ENCODE measurements at regions not wholly inside any gene's neighbourhood (a gene's known extent, or its start where the extent isn't known, plus 50 kb on each side); places are given as distances from the start of the nearest gene placed in this dataset.

DNA sequence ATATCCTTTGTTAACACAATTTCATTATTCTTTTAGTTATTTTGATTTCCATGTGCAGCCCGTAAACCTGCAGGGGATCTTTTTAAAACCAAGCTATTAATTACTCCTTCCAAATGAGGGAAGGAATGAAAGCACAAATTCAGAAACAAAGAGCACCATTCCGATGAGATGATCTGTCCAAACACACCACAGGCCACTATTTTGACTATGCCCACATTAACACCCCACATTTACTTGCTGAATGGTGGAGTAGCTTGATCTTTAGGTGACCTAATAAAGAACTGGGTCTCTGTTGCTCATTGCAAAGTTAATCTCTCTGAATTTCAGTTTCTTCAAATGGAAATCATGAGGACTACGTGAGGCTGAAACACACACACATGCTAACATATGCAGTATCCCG lies 218.0 kb downstream of the IRS1 start:
- in situ Hi-C loops (cut with MboI; ENCODE audit: low sequenced_read_pairs): no loop called here

GRCh38 chr2:226581004-226581403 lies 218.6 kb downstream of the IRS1 start:
- in situ Hi-C loops (cut with MboI; ENCODE audit: low sequenced_read_pairs): no loop called here

- in situ Hi-C loops (cut with MboI; ENCODE audit: low sequenced_read_pairs): no loop called here
Observed at GRCh38 chr2:226580403-226580802, 219.2 kb downstream of the IRS1 start.

GRCh38 chr2:226579519-226579918 lies 220.1 kb downstream of the IRS1 start:
- in situ Hi-C loops (cut with MboI; ENCODE audit: low sequenced_read_pairs): no loop called here

- in situ Hi-C loops (cut with MboI; ENCODE audit: low sequenced_read_pairs): no loop called here
Observed at GRCh38 chr2:226578879-226579278, 220.7 kb downstream of the IRS1 start.

DNA sequence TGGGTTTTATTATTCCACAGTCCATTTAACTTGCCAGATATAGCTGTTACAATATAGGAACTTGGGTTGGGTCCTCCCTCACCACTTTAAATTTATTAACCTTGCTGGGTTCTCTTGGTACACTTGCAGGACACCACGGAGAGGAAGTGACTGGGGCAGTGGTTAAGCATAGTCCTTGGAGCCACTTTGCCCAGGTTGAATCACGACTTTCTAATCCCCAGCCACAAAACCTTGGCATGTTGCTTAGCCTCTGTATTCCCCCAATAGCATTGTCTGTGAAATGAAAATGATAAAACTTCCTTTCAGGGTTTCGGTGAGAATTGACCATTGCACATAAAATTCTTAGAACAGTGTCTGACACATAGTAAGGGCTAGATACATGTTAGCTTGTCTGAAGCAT lies 221.2 kb downstream of the IRS1 start:
- in situ Hi-C loops (cut with MboI; ENCODE audit: low sequenced_read_pairs): no loop called here

DNA sequence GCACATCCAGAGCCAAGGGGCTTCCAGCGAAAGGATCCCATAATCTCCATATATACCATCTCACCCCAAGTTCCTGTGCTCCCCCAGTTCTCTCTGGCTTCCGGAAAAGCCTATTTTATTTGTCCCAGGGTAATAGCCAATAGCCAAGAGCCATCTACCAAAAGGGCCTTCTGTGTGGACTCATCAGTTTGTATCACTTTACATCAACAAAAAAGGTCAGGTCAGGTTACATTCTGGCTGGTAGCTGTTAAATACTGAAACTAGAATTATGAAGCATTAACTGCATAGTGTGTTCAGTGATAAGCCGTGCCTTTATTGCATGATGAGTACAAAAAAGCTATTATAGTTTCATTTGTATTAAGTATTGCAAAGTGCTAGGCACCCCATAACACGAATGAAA lies 223.7 kb downstream of the IRS1 start:
- in situ Hi-C loops (cut with MboI; ENCODE audit: low sequenced_read_pairs): no loop called here

DNA sequence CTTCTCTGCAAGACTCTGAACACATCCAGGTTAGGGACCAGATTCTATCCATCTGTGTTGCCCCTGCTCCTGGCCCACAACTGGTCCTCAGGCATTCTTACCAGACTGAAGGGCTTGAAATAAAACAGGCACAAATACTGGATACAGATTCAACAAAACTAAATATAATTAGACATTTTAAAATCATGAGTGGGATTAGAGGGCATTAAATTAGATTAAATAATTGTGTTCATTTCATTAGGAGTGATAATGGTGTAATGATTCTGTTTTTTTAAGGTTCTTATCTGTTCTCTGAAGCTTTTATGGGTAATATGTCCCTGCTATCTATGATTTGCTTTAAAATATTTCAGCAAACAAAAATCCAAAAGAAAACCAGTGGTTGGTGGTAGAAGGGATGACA lies 226.5 kb downstream of the IRS1 start:
- in situ Hi-C loops (cut with MboI; ENCODE audit: low sequenced_read_pairs): no loop called here

DNA sequence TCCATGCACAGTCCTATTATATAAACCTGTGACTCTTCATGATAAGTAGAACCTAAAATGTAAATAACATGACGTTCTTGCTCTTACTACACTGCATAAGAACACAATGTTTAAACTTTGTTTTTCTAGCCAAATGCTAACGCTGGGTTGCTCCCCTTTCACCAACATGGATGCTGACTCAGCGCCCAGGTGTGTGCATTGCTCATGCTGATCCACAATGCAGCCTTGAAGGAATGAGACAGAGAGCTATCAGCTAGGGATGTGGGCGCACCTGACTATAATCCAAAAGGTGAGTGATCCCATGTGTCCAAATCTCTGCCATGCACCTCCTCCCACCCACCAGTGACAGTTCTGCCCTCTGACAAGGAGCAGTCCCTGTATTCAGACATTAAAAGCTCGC lies 235.0 kb downstream of the IRS1 start:
- in situ Hi-C loops (cut with MboI; ENCODE audit: low sequenced_read_pairs): no loop called here

DNA sequence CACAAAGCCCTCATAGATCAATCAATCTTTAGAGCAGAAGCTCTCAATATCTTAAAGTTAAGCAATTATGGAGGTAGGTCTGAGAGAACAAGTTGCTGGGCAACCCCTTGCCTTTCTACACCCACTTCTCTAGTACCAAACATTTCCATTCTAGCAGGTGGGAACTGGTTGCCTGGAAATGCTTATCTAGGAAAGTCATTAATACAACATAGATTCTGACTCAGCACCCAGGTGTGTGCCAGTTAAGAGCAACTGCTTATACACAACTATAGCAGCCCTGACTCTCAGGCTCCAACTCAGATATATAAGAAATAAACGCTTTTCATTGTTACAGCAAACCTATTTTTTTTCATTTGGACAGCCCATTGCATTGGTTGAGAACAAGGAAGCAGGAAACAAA lies 237.7 kb downstream of the IRS1 start:
- in situ Hi-C loops (cut with MboI; ENCODE audit: low sequenced_read_pairs): no loop called here

DNA sequence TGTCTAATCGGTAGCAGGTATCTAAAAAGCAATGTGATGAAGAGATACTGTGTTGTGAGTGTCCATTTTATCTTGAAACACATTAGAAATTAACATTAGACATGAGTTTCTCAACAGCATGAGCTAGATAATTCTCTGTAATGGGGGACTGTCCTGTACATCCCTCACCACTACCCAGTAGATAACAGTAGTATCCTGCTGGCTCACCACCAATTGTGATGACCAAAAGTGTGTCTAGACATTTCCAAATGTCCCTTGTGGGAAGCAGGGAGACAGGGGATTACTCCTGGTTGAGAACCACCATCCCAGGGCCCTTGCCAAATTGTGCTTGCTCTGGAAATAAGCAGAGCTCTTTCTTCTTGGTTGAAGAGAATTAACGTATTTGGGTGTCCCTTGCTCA lies 239.3 kb downstream of the IRS1 start:
- in situ Hi-C loops (cut with MboI; ENCODE audit: low sequenced_read_pairs): no loop called here

GRCh38 chr2:226559536-226559935 lies 240.1 kb downstream of the IRS1 start:
- in situ Hi-C loops (cut with MboI; ENCODE audit: low sequenced_read_pairs): no loop called here

- in situ Hi-C loops (cut with MboI; ENCODE audit: low sequenced_read_pairs): no loop called here
Observed at GRCh38 chr2:226558418-226558817, 241.2 kb downstream of the IRS1 start.

GRCh38 chr2:226556050-226556449 lies 243.6 kb downstream of the IRS1 start:
- in situ Hi-C loops (cut with MboI; ENCODE audit: low sequenced_read_pairs): no loop called here

DNA sequence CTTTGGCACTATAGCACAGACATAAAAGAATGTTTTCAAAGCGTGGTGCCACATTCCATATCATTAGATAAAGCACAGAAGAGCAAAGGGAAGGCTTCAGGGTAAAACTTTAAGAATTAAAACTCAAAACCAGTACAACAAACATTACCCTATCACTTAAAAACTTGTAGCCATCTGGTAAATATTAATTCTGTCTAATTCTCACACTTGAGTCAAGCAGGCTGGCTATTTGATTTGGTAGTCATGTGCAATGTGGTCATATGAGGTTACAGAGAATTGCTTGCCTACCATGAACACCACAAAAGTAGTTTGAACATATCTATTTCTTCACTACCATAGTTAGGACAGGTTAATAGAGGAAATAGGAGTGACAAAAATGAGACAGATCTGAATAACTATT lies 244.9 kb downstream of the IRS1 start:
- in situ Hi-C loops (cut with MboI; ENCODE audit: low sequenced_read_pairs): no loop called here

GRCh38 chr2:226553333-226553732 lies 246.3 kb downstream of the IRS1 start:
- in situ Hi-C loops (cut with MboI; ENCODE audit: low sequenced_read_pairs): no loop called here

DNA sequence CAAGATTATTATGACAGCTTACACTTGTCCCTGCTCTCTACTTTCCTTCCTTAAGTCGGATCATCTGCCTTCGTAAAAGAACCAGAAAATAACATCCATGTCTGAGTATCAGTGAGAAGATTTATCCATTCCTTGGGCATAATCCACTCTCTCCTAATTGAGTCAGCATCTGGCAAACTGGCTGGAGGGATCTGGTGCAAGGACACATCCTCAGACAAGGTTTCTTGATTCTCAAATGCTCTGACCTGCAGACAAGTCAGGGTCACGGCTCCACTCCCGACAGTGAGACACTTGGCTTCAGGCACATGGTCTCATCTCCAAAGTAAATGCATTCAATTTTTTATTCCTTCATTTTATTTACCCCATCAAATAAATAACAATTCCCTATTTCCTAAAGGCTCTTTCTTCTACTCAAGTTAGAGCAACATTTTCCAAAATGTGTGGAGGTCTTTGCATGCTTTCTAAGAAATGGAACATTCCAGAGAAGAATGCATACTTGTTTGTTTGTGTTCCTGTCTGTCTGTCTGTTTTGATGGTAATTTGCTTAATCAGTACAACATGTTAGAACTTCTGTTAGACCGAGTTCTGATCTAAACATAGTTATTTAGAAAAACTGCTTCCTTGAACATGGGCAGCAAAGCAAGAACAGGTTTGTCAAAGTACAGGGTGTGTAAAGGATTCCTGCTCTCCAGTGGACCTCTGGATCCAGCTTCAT lies 246.9 kb downstream of the IRS1 start:
- in situ Hi-C loops (cut with MboI; ENCODE audit: low sequenced_read_pairs): no loop called here

DNA sequence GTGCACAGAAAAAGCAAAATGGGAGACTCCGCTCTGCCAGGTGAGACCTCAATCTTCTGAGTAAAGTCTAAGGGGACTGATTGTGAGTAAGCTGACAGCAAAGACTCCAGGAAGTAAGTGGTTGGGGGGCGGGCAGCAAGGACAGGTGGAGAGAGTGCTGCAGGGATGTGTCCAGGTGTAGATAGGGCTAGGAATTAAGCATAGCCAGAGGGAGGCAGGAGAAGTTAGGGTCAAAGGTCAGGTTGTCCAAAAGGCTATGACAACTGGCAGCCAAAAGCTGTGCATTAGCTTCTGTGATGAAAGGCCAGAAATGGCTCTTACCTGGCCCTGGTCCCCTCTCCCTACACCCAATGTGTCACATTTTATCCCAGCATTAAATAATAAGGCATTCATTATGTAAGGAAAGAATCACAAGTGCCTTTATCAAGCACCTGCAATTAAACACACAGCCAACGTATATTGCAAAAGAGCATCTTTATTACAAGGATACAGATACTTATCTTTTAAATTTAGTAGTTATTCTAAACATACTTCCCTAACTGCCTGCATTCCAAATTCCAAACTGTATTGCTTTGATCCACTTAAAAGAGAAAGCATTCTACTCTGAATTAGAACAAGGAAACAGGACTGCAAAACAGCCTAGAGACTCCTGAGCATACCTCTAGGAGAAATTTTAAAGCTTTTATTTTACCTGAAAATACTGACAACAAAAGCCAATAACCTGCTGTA lies 247.9 kb downstream of the IRS1 start:
- in situ Hi-C loops (cut with MboI; ENCODE audit: low sequenced_read_pairs): no loop called here

GRCh38 chr2:226550801-226551200 lies 248.8 kb downstream of the IRS1 start:
- in situ Hi-C loops (cut with MboI; ENCODE audit: low sequenced_read_pairs): no loop called here

GRCh38 chr2:226548732-226549131 lies 250.9 kb downstream of the IRS1 start:
- in situ Hi-C loops (cut with MboI; ENCODE audit: low sequenced_read_pairs): no loop called here

GRCh38 chr2:226544596-226545210 lies 254.9 kb downstream of the IRS1 start:
- in situ Hi-C loops (cut with MboI; ENCODE audit: low sequenced_read_pairs): no loop called here
